ENCODE measurements at regions not wholly inside any gene's neighbourhood (a gene's known extent, or its start where the extent isn't known, plus 50 kb on each side); places are given as distances from the start of the nearest gene placed in this dataset.

DNA sequence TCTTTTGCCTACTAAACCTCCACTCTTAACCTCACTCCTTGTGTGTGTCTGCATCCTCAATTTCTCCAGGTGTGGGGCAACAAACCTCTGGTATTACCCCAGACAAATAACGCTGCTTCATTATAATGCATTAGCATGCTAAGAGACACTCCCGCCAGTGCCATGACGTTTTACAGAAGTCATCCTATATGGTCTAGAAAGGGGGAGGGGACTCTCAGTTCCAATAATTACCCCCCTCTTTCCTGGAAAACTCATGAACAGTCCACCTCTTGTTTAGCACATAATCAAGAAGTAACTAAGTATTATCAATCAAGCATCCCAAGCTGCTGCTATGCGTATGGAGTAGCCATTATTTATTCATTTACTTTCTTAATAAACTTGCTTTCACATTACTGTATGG lies 364.5 kb downstream of the TYW1 start:
- TF ChIP-seq, protein P1, sequence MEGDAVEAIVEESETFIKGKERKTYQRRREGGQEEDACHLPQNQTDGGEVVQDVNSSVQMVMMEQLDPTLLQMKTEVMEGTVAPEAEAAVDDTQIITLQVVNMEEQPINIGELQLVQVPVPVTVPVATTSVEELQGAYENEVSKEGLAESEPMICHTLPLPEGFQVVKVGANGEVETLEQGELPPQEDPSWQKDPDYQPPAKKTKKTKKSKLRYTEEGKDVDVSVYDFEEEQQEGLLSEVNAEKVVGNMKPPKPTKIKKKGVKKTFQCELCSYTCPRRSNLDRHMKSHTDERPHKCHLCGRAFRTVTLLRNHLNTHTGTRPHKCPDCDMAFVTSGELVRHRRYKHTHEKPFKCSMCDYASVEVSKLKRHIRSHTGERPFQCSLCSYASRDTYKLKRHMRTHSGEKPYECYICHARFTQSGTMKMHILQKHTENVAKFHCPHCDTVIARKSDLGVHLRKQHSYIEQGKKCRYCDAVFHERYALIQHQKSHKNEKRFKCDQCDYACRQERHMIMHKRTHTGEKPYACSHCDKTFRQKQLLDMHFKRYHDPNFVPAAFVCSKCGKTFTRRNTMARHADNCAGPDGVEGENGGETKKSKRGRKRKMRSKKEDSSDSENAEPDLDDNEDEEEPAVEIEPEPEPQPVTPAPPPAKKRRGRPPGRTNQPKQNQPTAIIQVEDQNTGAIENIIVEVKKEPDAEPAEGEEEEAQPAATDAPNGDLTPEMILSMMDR (conservative IDR thresholded peaks at IDR 0.05; ENCODE audit: low read depth, low read length): no peak
- TF ChIP-seq POLR2A (IDR thresholded peaks at IDR 0.05; ENCODE audit: low read depth, low read length): no peak
- TF ChIP-seq ELK1 (IDR thresholded peaks at IDR 0.05; ENCODE audit: borderline replicate concordance, low read depth, low read length): no peak
- no peak for TF ChIP-seq CHD1 (IDR thresholded peaks at IDR 0.05; ENCODE audit: low read depth, low read length)

Measured in IMR-90 (cell line).